ENCODE measurements at regions not wholly inside any gene's neighbourhood (a gene's known extent, or its start where the extent isn't known, plus 50 kb on each side); places are given as distances from the start of the nearest gene placed in this dataset.
"Not testable (repeated sequence)": the region's sequence is repeated elsewhere in the genome, so short reads cannot be mapped to it uniquely, and the experiment has no call there.

DNA sequence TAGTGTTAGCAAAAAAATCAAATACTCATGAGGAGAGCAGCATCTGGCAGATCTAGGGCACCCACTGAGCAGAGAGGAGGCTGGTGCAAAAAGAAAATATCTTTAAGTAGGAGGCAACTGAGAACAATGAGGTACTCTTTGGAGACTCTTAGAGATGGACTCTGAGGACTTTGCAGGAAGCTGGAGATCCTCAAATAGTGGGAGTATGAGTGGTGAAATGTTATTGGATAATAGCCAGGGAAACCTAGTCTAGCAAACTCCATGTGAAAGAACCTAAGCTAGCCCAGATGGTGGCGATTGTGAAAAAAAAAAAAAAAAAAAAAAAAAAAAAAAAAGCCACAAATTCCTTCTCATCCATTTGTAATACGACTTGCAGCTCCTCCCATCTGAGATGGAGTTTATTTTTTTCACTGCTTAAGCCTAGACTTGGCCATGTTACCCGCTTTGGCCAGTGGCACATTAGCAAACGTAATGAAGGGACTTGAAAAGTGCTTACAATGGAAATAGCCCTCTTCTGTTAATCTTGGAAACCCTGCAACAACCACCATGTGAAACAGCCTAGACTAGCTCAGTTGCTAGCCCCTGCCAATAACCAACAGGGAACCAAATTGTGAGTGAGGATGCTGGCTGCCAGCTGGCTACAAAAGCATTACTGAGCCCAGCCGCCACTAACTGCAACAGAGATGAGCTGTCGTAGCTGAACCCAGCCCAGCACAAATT is 476.2 kb downstream of the KLF12 start:
- no peak for DNase-seq

GRCh38 chr13:73656863-73657262 is 477.3 kb downstream of the KLF12 start:
- no peak for DNase-seq

DNA sequence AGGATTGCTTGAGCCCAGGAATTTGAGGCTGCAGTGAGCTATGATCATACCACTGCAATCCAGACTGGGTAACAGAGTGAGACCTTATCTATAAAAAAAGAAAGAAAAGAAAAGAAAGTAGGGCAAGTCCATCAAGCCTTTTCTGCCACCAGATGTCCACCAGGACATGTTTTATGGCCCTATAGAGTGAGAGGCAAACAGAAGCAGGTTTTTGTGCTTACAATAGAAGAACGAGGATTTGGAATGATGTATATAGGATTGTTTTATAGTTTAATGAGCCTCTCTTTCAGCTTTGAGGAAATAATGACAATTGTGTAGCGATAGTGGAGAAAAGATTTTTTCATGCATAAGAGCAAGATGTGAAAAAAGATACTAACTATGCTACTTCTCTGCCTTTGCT is 480.5 kb downstream of the KLF12 start:
- no peak for DNase-seq

GRCh38 chr13:73647417-73647816 is 486.8 kb downstream of the KLF12 start:
- DNase-seq = no peak

DNA sequence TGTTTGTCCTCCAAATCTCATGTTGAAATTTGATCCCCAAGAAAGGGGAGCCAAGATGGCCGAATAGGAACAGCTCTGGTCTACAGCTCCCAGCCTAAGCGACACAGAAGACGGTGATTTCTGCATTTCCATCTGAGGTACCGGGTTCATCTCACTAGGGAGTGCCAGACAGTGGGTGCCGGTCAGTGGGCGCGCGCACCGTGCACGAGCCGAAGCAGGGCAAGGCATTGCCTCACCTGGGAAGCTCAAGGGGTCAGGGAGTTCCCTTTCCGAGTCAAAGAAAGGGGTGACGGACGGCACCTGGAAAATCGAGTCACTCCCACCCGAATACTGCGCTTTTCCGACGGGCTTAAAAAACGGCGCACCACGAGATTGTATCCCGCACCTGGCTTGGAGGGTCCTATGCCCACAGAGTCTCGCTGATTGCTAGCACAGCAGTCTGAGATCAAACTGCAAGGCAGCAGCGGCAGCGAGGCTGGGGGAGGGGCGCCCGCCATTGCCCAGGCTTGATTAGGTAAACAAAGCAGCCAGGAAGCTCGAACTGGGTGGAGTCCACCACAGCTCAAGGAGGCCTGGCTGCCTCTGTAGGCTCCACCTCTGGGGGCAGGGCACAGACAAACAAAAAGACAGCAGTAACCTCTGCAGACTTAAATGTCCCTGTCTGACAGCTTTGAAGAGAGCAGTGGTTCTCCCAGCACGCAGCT is 493.6 kb downstream of the KLF12 start:
- DNase-seq = not testable (repeated sequence)

- DNase-seq = no peak
These were observed 498.9 kb downstream of the KLF12 start for GRCh38 chr13:73635166-73635787.

GRCh38 chr13:73633817-73634460 is 500.3 kb downstream of the KLF12 start:
- no peak for DNase-seq

DNA sequence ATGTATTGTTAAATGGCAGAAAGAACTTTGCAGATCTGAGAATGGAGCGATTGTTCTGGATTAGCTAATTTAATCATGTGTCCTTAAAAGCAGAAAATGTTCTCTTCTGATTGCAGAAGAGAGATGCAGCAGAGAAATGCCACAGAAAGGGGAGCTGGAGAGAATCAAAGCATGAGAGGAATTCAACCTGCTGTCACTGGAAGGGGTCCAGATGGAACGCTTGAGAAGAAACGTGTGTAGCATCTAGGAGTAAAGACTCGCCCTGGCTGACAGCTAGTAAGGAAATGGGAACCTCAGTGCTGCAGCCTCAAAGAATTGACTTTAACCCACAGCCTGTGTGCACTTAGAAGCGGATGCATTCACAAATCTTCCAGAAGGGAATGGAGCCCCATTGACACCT is 502.8 kb downstream of the KLF12 start:
- DNase-seq = no peak

DNA sequence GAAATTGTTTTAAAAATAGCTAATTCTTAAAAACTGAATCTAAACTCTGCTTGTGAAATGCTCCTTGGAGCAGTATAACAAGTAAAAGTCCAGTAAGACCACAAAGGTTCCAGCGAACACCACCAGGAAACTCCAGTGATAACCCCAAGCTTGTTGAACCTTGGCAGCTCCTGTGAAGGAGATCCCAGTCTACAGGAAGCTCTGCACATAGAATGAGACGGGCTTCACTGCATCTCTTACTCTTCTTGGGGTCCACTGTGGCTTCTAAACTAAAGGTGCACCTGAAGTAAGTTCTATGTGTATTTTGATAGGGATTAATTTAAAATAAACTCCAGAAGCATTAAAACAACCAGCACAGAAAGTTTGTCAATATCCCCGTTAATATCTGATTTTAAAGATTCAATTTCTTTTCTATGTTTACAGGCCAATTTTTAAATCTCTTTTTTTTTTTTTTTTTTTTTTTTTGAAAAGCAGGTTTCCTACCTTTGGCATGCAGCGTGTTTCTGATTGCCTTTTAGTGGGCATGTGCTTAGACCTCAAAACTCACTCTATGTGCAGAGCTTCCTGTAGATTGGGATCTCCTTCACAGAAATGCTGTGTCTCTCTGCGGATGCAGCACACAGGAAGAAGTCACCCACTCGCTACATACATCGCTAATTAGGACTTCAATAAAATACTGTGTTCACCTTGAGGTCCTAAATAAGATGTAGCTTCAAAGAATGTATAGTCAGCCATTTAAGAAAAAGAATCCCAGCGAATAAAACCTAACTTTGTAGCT is 508.5 kb downstream of the KLF12 start:
- no peak for DNase-seq

DNA sequence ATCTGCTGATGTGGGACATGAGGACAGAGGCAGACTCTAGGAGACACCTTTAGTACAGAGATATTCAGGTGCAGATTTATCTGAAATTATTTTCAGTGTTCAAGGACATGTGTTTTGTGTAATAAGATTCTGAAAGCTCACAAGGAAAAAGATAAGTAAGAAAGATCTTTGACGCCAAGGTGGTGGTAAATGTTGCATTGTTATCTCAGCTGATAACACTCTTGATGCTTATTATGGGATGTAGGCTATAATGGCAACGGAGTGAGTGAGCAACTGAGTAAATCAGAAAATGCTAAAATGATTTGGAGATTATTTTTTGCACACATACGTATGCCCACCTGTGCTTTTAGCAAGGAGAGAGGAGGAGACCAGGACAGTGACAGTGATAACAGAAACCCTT is 510.9 kb downstream of the KLF12 start:
- no peak for DNase-seq

- no peak for DNase-seq
These were observed 511.8 kb downstream of the KLF12 start for GRCh38 chr13:73622381-73622780.

DNA sequence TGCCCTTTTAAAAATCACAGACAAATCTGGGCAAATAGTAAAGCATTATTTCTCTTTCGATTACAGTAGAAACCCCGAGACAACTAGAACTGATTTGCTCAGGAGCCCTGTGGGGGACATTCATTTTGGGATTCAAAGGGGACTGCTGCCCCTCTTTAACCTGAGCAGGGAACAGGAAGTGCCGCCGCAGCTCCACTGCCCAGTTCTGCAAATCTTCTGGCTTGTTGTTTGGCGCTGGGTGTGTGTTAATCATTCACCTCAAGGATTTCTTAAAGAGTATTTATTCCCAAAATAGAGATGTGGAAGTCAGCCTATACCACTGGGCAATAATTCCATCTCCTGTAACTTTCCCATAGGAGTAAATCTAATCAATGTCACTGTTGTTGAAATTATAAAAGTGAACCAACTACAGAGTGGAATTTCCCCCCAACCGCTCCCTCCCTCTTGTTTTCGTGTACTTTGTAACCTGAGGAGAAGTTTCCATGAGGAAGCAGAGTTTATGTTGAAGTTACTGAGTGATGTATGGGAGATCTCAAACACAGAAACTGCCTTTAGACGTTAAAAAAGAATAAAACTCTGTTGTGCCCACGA is 515.8 kb downstream of the KLF12 start:
- DNase-seq = no peak

- no peak for DNase-seq
These were observed 517.3 kb downstream of the KLF12 start for GRCh38 chr13:73616861-73617260.

- no peak for DNase-seq
These were observed 523.2 kb downstream of the KLF12 start for GRCh38 chr13:73610799-73611592.

GRCh38 chr13:73608711-73609485 is 525.3 kb downstream of the KLF12 start:
- peak; percentile 59 for DNase-seq

- DNase-seq = peak; percentile 69
These were observed 526.1 kb downstream of the KLF12 start for GRCh38 chr13:73608157-73608516.

DNA sequence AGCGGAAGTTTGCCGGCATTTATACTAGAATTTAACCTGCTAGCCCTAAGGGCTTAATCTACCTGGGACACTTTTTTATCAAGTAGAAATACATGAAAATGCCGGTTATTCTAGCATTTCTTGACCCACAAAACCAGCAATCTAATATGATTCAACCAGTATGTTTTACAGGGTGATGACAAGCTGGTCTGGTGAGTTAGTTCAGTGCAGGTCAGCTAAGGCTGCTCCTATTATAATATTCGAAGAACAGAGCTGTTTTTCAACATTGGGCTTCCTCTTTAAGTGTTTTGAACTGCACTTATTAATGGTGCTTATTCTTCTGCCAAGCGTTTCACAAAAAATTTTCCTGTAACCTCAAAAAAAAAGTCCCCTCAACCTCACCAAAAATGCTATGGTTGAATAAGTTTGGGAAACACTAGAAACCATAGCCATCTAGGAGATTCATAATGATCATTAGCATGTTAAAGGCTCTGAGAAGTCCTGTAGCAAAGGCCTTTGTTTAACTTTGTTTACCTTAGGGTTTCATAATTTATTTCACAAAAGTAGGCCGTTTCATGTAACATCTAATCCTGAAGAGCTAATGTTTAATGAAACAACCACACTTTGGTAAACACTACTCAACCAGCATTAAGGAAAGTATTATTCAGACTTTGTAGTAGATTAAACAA is 526.6 kb downstream of the KLF12 start:
- DNase-seq = peak; percentile 69

GRCh38 chr13:73603646-73604045 is 530.6 kb downstream of the KLF12 start:
- DNase-seq = no peak

GRCh38 chr13:73602295-73602694 is 531.9 kb downstream of the KLF12 start:
- no peak for DNase-seq

GRCh38 chr13:73601708-73602107 is 532.5 kb downstream of the KLF12 start:
- no peak for DNase-seq
